ENCODE measurements at regions not wholly inside any gene's neighbourhood (a gene's known extent, or its start where the extent isn't known, plus 50 kb on each side); places are given as distances from the start of the nearest gene placed in this dataset.

DNA sequence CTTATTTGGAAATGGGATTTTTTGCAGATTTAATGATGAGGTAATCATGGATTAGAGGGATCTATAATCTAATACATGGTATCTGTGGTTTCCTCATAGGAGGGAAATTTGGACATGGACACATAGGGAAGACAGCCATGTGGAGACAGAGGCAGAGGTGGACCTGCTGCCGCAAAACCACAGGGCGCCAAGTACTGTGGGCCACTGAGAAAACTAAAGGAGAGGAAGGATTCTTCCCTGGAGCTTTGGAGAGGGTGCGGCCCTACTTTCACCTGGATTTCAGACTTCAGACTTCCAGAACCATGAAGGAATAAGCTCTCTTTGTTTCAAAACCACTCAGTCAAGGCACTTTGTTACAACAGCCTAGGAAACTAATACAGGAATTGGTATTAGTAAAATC lies 149.4 kb upstream of the AKR1E2 start:
- TF ChIP-seq GATA2 (IDR thresholded peaks at IDR 0.05; ENCODE audit: low read depth, low read length) (no peak), GATA3 (IDR thresholded peaks at IDR 0.05; ENCODE audit: low read depth, low read length) (no peak)

Measured in SH-SY5Y (cell line).